ENCODE measurements at regions not wholly inside any gene's neighbourhood (a gene's known extent, or its start where the extent isn't known, plus 50 kb on each side); places are given as distances from the start of the nearest gene placed in this dataset.

- TF ChIP-seq CEBPB (IDR thresholded peaks at IDR 0.05; ENCODE audit: low read depth, low read length) (no peak), CTCF (conservative IDR thresholded peaks at IDR 0.05; ENCODE audit: low read depth, low read length) (no peak), POLR2A (IDR thresholded peaks at IDR 0.05; ENCODE audit: low read depth, low read length) (no peak), RFX5 (IDR thresholded peaks at IDR 0.05; ENCODE audit: low read depth, low read length) (no peak), MAFK (IDR thresholded peaks at IDR 0.05; ENCODE audit: low read depth, low read length) (no peak), BHLHE40 (IDR thresholded peaks at IDR 0.05; ENCODE audit: low read depth, low read length) (no peak), RCOR1 (IDR thresholded peaks at IDR 0.05; ENCODE audit: insufficient replicate concordance, low read length) (no peak), FOS (IDR thresholded peaks at IDR 0.05; ENCODE audit: low read depth, low read length) (no peak), USF2 (IDR thresholded peaks at IDR 0.05; ENCODE audit: low read depth, low read length) (no peak), CHD1 (IDR thresholded peaks at IDR 0.05; ENCODE audit: low read depth, low read length) (no peak), ELK1 (IDR thresholded peaks at IDR 0.05; ENCODE audit: borderline replicate concordance, low read depth, low read length) (no peak), MAZ (IDR thresholded peaks at IDR 0.05; ENCODE audit: borderline replicate concordance, low read depth, low read length) (no peak), RAD21 (IDR thresholded peaks at IDR 0.05; ENCODE audit: low read length) (no peak)
Observed at GRCh38 chr6:164101859-164102258, 687.3 kb downstream of the QKI start.

All from IMR-90 (cell line).